ENCODE measurements at regions not wholly inside any gene's neighbourhood (a gene's known extent, or its start where the extent isn't known, plus 50 kb on each side); places are given as distances from the start of the nearest gene placed in this dataset.

- no peak for TF ChIP-seq POLR2A (IDR thresholded peaks at IDR 0.05; ENCODE audit: low read length)
- TF ChIP-seq GATA1 (IDR thresholded peaks at IDR 0.05; ENCODE audit: low read depth, low read length) = no peak
These were observed 310.0 kb upstream of the SPTLC3 start for GRCh38 chr20:12698817-12699216.
